ENCODE measurements at regions not wholly inside any gene's neighbourhood (a gene's known extent, or its start where the extent isn't known, plus 50 kb on each side); places are given as distances from the start of the nearest gene placed in this dataset.

- WGBS, result no CpG with 5 or more reads among the region's 1 CpG
- no peak overlapping the region for H3K4me3 ChIP-seq (ENCODE audit: low read length)
Observed at GRCh38 chr5:40082313-40082712, 597.4 kb upstream of the PTGER4 start.

GRCh38 chr5:40080191-40080590, 599.5 kb upstream of the PTGER4 start:
- Histone ChIP-seq H3K9me3 (ENCODE audit: insufficient read depth, low read depth, low read length) (peaks cover 26% of the 10 kb centered on the region), H3K27ac (ENCODE audit: low read depth, low read length) (no peak overlapping the region), H3K36me3 (ENCODE audit: insufficient read depth, low read length) (no peaks in the 10 kb centered on the region), H3K9ac (ENCODE audit: low read depth, low read length) (no peak overlapping the region), H3K27me3 (ENCODE audit: insufficient read depth, low read length) (no peaks in the 10 kb centered on the region), H3K4me3 (ENCODE audit: low read length) (no peak overlapping the region), H3K4me1 (ENCODE audit: insufficient read depth, low read length) (no peaks in the 10 kb centered on the region)

More at GRCh38 chr5:40082313-40082712, 597.4 kb upstream of the PTGER4 start:
- no peak overlapping the region for H3K27ac ChIP-seq (ENCODE audit: low read depth, low read length)
- H3K27me3 ChIP-seq (ENCODE audit: insufficient read depth, low read length), result no peaks in the 10 kb centered on the region
- no peaks in the 10 kb centered on the region for H3K36me3 ChIP-seq (ENCODE audit: insufficient read depth, low read length)
- peaks cover 38% of the 10 kb centered on the region for H3K9me3 ChIP-seq (ENCODE audit: insufficient read depth, low read depth, low read length)
- H3K4me1 ChIP-seq (ENCODE audit: insufficient read depth, low read length), result no peaks in the 10 kb centered on the region
- no peak overlapping the region for H3K9ac ChIP-seq (ENCODE audit: low read depth, low read length)

GRCh38 chr5:40078898-40079575, 600.7 kb upstream of the PTGER4 start:
- Histone ChIP-seq H3K27ac (ENCODE audit: low read depth, low read length) (no peak overlapping the region), H3K4me3 (ENCODE audit: low read length) (no peak overlapping the region), H3K36me3 (ENCODE audit: insufficient read depth, low read length) (no peaks in the 10 kb centered on the region), H3K9ac (ENCODE audit: low read depth, low read length) (no peak overlapping the region), H3K27me3 (ENCODE audit: insufficient read depth, low read length) (no peaks in the 10 kb centered on the region), H3K9me3 (ENCODE audit: insufficient read depth, low read depth, low read length) (peaks cover 18% of the 10 kb centered on the region), H3K4me1 (ENCODE audit: insufficient read depth, low read length) (no peaks in the 10 kb centered on the region)
- WGBS, result 92% methylated on average over 7 of the region's 8 CpGs

GRCh38 chr5:40074826-40075225, 604.9 kb upstream of the PTGER4 start:
- no peaks in the 10 kb centered on the region for H3K27me3 ChIP-seq (ENCODE audit: insufficient read depth, low read length)
- H3K27ac ChIP-seq (ENCODE audit: low read depth, low read length), result no peak overlapping the region
- H3K9ac ChIP-seq (ENCODE audit: low read depth, low read length), result no peak overlapping the region
- no peaks in the 10 kb centered on the region for H3K4me1 ChIP-seq (ENCODE audit: insufficient read depth, low read length)
- H3K4me3 ChIP-seq (ENCODE audit: low read length), result no peak overlapping the region
- no peaks in the 10 kb centered on the region for H3K36me3 ChIP-seq (ENCODE audit: insufficient read depth, low read length)
- peaks cover 9% of the 10 kb centered on the region; the same call in 1 of the 2 replicates for H3K9me3 ChIP-seq (ENCODE audit: insufficient read depth, low read depth, low read length)
- WGBS, result 78% methylated on average over 1 of the region's 1 CpG

GRCh38 chr5:40073927-40074326, 605.8 kb upstream of the PTGER4 start:
- no peak overlapping the region for H3K9ac ChIP-seq (ENCODE audit: low read depth, low read length)
- H3K4me3 ChIP-seq (ENCODE audit: low read length), result no peak overlapping the region
- H3K27me3 ChIP-seq (ENCODE audit: insufficient read depth, low read length), result no peaks in the 10 kb centered on the region
- H3K9me3 ChIP-seq (ENCODE audit: insufficient read depth, low read depth, low read length), result peaks cover 9% of the 10 kb centered on the region; the same call in 1 of the 2 replicates
- no peaks in the 10 kb centered on the region for H3K36me3 ChIP-seq (ENCODE audit: insufficient read depth, low read length)
- no peak overlapping the region for H3K27ac ChIP-seq (ENCODE audit: low read depth, low read length)
- H3K4me1 ChIP-seq (ENCODE audit: insufficient read depth, low read length), result no peaks in the 10 kb centered on the region
- WGBS, result 100% methylated on average over 1 of the region's 1 CpG

- H3K9me3 ChIP-seq (ENCODE audit: insufficient read depth, low read depth, low read length), result peaks cover 4% of the 10 kb centered on the region; the same call in 1 of the 2 replicates
- no peaks in the 10 kb centered on the region for H3K4me1 ChIP-seq (ENCODE audit: insufficient read depth, low read length)
- H3K4me3 ChIP-seq (ENCODE audit: low read length), result no peak overlapping the region
- H3K36me3 ChIP-seq (ENCODE audit: insufficient read depth, low read length), result no peaks in the 10 kb centered on the region
- no peak overlapping the region for H3K9ac ChIP-seq (ENCODE audit: low read depth, low read length)
- no peak overlapping the region for H3K27ac ChIP-seq (ENCODE audit: low read depth, low read length)
- H3K27me3 ChIP-seq (ENCODE audit: insufficient read depth, low read length), result no peaks in the 10 kb centered on the region
Observed at GRCh38 chr5:40071870-40072269, 607.8 kb upstream of the PTGER4 start.

- Histone ChIP-seq H3K27ac (ENCODE audit: low read depth, low read length) (no peak overlapping the region), H3K9ac (ENCODE audit: low read depth, low read length) (no peak overlapping the region), H3K36me3 (ENCODE audit: insufficient read depth, low read length) (no peaks in the 10 kb centered on the region), H3K4me1 (ENCODE audit: insufficient read depth, low read length) (no peaks in the 10 kb centered on the region), H3K4me3 (ENCODE audit: low read length) (no peak overlapping the region), H3K27me3 (ENCODE audit: insufficient read depth, low read length) (no peaks in the 10 kb centered on the region), H3K9me3 (ENCODE audit: insufficient read depth, low read depth, low read length) (no peaks in the 10 kb centered on the region; the same call in 1 of the 2 replicates)
- 96% methylated on average over 22 of the region's 22 CpGs for WGBS
Observed at GRCh38 chr5:40066616-40067015, 613.1 kb upstream of the PTGER4 start.

- no peak overlapping the region for H3K27ac ChIP-seq (ENCODE audit: low read depth, low read length)
- H3K27me3 ChIP-seq (ENCODE audit: insufficient read depth, low read length), result no peaks in the 10 kb centered on the region
- H3K9me3 ChIP-seq (ENCODE audit: insufficient read depth, low read depth, low read length), result no peaks in the 10 kb centered on the region
- no peaks in the 10 kb centered on the region for H3K4me1 ChIP-seq (ENCODE audit: insufficient read depth, low read length)
- WGBS, result 88% methylated on average over 4 of the region's 4 CpGs
- no peak overlapping the region for H3K9ac ChIP-seq (ENCODE audit: low read depth, low read length)
- H3K4me3 ChIP-seq (ENCODE audit: low read length), result no peak overlapping the region
- no peaks in the 10 kb centered on the region for H3K36me3 ChIP-seq (ENCODE audit: insufficient read depth, low read length)
Observed at GRCh38 chr5:40052808-40053207, 626.9 kb upstream of the PTGER4 start.

- Histone ChIP-seq H3K9ac (ENCODE audit: low read depth, low read length) (no peak overlapping the region), H3K9me3 (ENCODE audit: insufficient read depth, low read depth, low read length) (no peaks in the 10 kb centered on the region), H3K27ac (ENCODE audit: low read depth, low read length) (no peak overlapping the region), H3K4me1 (ENCODE audit: insufficient read depth, low read length) (no peaks in the 10 kb centered on the region), H3K36me3 (ENCODE audit: insufficient read depth, low read length) (no peaks in the 10 kb centered on the region), H3K4me3 (ENCODE audit: low read length) (no peak overlapping the region), H3K27me3 (ENCODE audit: insufficient read depth, low read length) (no peaks in the 10 kb centered on the region)
- WGBS, result 96% methylated on average over 1 of the region's 1 CpG
Observed at GRCh38 chr5:40046792-40047191, 622.0 kb upstream of the DAB2 start.

GRCh38 chr5:40045429-40045828, 620.6 kb upstream of the DAB2 start:
- no peak overlapping the region for H3K9ac ChIP-seq (ENCODE audit: low read depth, low read length)
- no peaks in the 10 kb centered on the region for H3K9me3 ChIP-seq (ENCODE audit: insufficient read depth, low read depth, low read length)
- no peaks in the 10 kb centered on the region for H3K4me1 ChIP-seq (ENCODE audit: insufficient read depth, low read length)
- no peaks in the 10 kb centered on the region for H3K27me3 ChIP-seq (ENCODE audit: insufficient read depth, low read length)
- no peak overlapping the region for H3K4me3 ChIP-seq (ENCODE audit: low read length)
- WGBS, result 89% methylated on average over 1 of the region's 3 CpGs
- H3K27ac ChIP-seq (ENCODE audit: low read depth, low read length), result no peak overlapping the region
- no peaks in the 10 kb centered on the region for H3K36me3 ChIP-seq (ENCODE audit: insufficient read depth, low read length)

- Histone ChIP-seq H3K9ac (ENCODE audit: low read depth, low read length) (no peak overlapping the region), H3K27ac (ENCODE audit: low read depth, low read length) (no peak overlapping the region), H3K9me3 (ENCODE audit: insufficient read depth, low read depth, low read length) (no peaks in the 10 kb centered on the region), H3K27me3 (ENCODE audit: insufficient read depth, low read length) (no peaks in the 10 kb centered on the region), H3K36me3 (ENCODE audit: insufficient read depth, low read length) (no peaks in the 10 kb centered on the region), H3K4me1 (ENCODE audit: insufficient read depth, low read length) (no peaks in the 10 kb centered on the region), H3K4me3 (ENCODE audit: low read length) (no peak overlapping the region)
- 91% methylated on average over 8 of the region's 8 CpGs for WGBS
Observed at GRCh38 chr5:40043916-40044315, 619.1 kb upstream of the DAB2 start.

- Histone ChIP-seq H3K27me3 (ENCODE audit: insufficient read depth, low read length) (no peaks in the 10 kb centered on the region), H3K27ac (ENCODE audit: low read depth, low read length) (no peak overlapping the region), H3K9me3 (ENCODE audit: insufficient read depth, low read depth, low read length) (no peaks in the 10 kb centered on the region), H3K4me1 (ENCODE audit: insufficient read depth, low read length) (no peaks in the 10 kb centered on the region), H3K9ac (ENCODE audit: low read depth, low read length) (no peak overlapping the region), H3K36me3 (ENCODE audit: insufficient read depth, low read length) (no peaks in the 10 kb centered on the region), H3K4me3 (ENCODE audit: low read length) (no peak overlapping the region)
- WGBS, result 96% methylated on average over 1 of the region's 1 CpG
Observed at GRCh38 chr5:40041452-40041851, 616.7 kb upstream of the DAB2 start.
